ENCODE measurements at regions not wholly inside any gene's neighbourhood (a gene's known extent, or its start where the extent isn't known, plus 50 kb on each side); places are given as distances from the start of the nearest gene placed in this dataset.
"Not testable (repeated sequence)": the region's sequence is repeated elsewhere in the genome, so short reads cannot be mapped to it uniquely, and the experiment has no call there.

DNA sequence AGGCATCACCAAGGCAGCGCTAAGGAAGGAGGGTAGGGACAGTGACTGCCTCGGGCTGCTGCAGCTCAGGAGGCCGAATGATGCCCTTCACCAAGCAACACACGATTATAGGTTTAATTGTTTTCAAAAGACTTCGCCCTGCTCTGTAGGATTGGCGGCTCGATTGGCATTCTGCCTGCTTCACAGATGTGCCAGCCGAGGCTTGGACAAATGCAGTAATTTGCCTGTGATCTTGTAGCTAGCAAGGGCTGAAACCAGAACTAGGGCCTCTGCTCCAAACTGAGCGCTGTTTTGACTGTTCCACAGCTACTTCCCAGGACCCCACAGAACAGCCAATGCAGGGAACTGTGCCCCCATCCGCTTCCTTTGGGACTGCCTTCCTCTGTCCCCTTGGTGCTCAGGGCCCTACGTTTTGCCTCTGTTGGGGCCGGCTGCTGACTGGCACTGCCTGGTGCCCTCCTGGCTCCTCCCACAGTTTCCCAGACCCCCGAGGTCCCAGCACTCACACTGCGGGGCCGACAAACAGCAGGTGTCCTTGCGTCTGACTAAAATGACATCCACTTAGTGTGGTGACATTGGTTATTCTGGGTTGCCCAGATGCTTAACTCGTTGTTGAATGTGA lies 62.6 kb upstream of the EN2 start:
- Mint-ChIP-seq H3K4me1 (peaks cover 12% of the 10 kb centered on the region), H3K4me3 (no peak overlapping the region), H3K9me3 (peaks cover 8% of the 10 kb centered on the region), H3K27me3 (ENCODE audit: insufficient read depth) (peaks cover 51% of the 10 kb centered on the region), H3K36me3 (ENCODE audit: low read depth) (no peaks in the 10 kb centered on the region), H3K27ac (no peak overlapping the region)
- WGBS, 2 experiments (ENCODE audit: insufficient coverage in 1 of 2, insufficient read length in 1 of 2): 82 to 87% methylated on average over 14 to 17 of the region's 17 CpGs
- TF ChIP-seq, protein P1, sequence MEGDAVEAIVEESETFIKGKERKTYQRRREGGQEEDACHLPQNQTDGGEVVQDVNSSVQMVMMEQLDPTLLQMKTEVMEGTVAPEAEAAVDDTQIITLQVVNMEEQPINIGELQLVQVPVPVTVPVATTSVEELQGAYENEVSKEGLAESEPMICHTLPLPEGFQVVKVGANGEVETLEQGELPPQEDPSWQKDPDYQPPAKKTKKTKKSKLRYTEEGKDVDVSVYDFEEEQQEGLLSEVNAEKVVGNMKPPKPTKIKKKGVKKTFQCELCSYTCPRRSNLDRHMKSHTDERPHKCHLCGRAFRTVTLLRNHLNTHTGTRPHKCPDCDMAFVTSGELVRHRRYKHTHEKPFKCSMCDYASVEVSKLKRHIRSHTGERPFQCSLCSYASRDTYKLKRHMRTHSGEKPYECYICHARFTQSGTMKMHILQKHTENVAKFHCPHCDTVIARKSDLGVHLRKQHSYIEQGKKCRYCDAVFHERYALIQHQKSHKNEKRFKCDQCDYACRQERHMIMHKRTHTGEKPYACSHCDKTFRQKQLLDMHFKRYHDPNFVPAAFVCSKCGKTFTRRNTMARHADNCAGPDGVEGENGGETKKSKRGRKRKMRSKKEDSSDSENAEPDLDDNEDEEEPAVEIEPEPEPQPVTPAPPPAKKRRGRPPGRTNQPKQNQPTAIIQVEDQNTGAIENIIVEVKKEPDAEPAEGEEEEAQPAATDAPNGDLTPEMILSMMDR (conservative IDR thresholded peaks at IDR 0.05): no peak
- Histone ChIP-seq H3K4me1 (ENCODE audit: control insufficient read depth, insufficient read depth, low read length) (no peaks in the 10 kb centered on the region), H3K27me3 (ENCODE audit: control insufficient read depth, insufficient read depth, low read length, poor library complexity, severe bottlenecking) (peaks cover 6% of the 10 kb centered on the region), H3K27ac (ENCODE audit: low read depth, low read length) (no peak overlapping the region), H3K36me3 (ENCODE audit: control insufficient read depth, insufficient read depth, low read length) (no peaks in the 10 kb centered on the region), H3K4me3 (ENCODE audit: low read length) (no peak overlapping the region), H3K9ac (ENCODE audit: extremely low read depth, low read length, poor library complexity, severe bottlenecking) (no peak overlapping the region), H3K9me3 (ENCODE audit: control insufficient read depth, low read length) (no peaks in the 10 kb centered on the region)
- no peak for DNase-seq

- Histone ChIP-seq H3K4me1 (ENCODE audit: control insufficient read depth, insufficient read depth, low read length) (no peaks in the 10 kb centered on the region), H3K27me3 (ENCODE audit: control insufficient read depth, insufficient read depth, low read length, poor library complexity, severe bottlenecking) (peaks cover 14% of the 10 kb centered on the region), H3K36me3 (ENCODE audit: control insufficient read depth, insufficient read depth, low read length) (no peaks in the 10 kb centered on the region), H3K4me3 (ENCODE audit: low read length) (no peak overlapping the region), H3K27ac (ENCODE audit: low read depth, low read length) (no peak overlapping the region), H3K9me3 (ENCODE audit: control insufficient read depth, low read length) (no peaks in the 10 kb centered on the region), H3K9ac (ENCODE audit: extremely low read depth, low read length, poor library complexity, severe bottlenecking) (no peak overlapping the region)
- TF ChIP-seq, protein P1 (conservative IDR thresholded peaks at IDR 0.05): no peak
- no peaks in the 10 kb centered on the region for H3K36me3 Mint-ChIP-seq (ENCODE audit: low read depth)
- H3K4me3 Mint-ChIP-seq: no peak overlapping the region
- no peak overlapping the region for H3K27ac Mint-ChIP-seq
- 88 to 91% methylated on average over 10 to 16 of the region's 16 CpGs for WGBS, 2 experiments (ENCODE audit: insufficient coverage in 1 of 2, insufficient read length in 1 of 2)
- H3K9me3 Mint-ChIP-seq: peaks cover 9% of the 10 kb centered on the region
- DNase-seq: no peak
- H3K4me1 Mint-ChIP-seq: peaks cover 12% of the 10 kb centered on the region
- H3K27me3 Mint-ChIP-seq (ENCODE audit: insufficient read depth): peaks cover 58% of the 10 kb centered on the region
Observed at GRCh38 chr7:155396661-155397060, 61.3 kb upstream of the EN2 start.

DNA sequence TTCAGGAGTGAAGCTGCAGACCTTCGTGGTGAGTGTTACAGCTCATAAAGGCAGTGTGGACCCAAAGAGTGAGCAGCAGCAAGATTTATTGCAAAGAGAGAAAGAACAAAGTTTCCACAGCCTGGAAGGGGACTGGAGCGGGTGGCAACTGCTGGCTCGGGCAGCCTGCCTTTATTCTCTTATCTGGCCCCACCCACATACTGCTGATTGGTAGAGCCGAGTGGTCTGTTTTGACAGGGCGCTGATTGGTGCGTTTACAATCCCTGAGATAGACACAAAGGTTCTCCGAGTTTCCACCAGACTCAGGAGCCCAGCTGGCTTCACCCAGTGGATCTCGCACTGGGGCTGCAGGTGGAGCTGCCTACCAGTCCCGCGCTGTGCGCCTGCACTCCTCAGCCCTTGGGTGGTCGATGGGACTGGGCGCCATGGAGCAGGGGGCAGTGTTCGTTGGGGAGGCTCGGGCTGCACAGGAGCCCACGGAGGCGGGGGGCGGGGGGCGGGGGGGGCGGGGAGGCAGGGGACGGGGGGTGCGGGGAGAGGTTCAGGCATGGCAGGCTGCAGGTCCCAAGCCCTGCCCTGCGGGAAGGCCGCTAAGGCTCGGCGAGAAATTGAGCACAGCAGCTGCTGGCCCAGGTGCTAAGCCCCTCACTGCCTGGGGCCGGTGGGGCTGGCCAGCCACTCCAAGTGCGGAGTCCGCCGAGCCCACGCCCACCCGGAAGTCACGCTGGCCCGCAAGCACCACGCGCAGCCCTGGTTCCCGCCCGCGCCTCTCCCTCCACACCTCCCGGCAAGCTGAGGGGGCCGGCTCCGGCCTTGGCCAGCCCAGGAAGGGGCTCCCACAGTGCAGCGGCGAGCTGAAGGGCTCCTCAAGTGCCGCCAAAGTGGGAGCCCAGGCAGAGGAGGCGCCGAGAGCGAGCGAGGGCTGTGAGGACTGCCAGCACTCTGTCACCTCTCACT lies 59.9 kb upstream of the EN2 start:
- not testable (repeated sequence) for H3K4me3 ChIP-seq (ENCODE audit: low read length); H3K9ac ChIP-seq (ENCODE audit: extremely low read depth, low read length, poor library complexity, severe bottlenecking); H3K4me1 Mint-ChIP-seq; H3K36me3 ChIP-seq (ENCODE audit: control insufficient read depth, insufficient read depth, low read length); DNase-seq; H3K27ac Mint-ChIP-seq; H3K4me1 ChIP-seq (ENCODE audit: control insufficient read depth, insufficient read depth, low read length); H3K36me3 Mint-ChIP-seq (ENCODE audit: low read depth); H3K27ac ChIP-seq (ENCODE audit: low read depth, low read length); H3K9me3 ChIP-seq (ENCODE audit: control insufficient read depth, low read length); H3K4me3 Mint-ChIP-seq
- peaks cover 17% of the 10 kb centered on the region for H3K27me3 ChIP-seq (ENCODE audit: control insufficient read depth, insufficient read depth, low read length, poor library complexity, severe bottlenecking)
- WGBS, 2 experiments (ENCODE audit: insufficient coverage in 1 of 2, insufficient read length in 1 of 2): 85 to 91% methylated on average over 14 to 49 of the region's 49 CpGs
- peaks cover 62% of the 10 kb centered on the region for H3K27me3 Mint-ChIP-seq (ENCODE audit: insufficient read depth)
- peaks cover 15% of the 10 kb centered on the region for H3K9me3 Mint-ChIP-seq

Measured in endodermal cell (in vitro differentiated cells).